GM12892 (cell line): ENCODE measurements at regions not wholly inside any gene's neighbourhood (a gene's known extent, or its start where the extent isn't known, plus 50 kb on each side); places are given as distances from the start of the nearest gene placed in this dataset.

Experiments
- POLR2A ChIP-seq: IDR thresholded peaks from 2 replicates; pipeline ENCODE4 v1.6.1; 2011; ENCODE audit warnings: low read depth, low read length, control low read depth
- POLR2AphosphoS5 ChIP-seq: IDR thresholded peaks from 2 replicates; pipeline ENCODE4 v1.6.1; 2011; ENCODE audit warnings: low read depth, low read length, control low read depth
- TAF1 ChIP-seq: IDR thresholded peaks from 2 replicates; pipeline ENCODE4 v1.6.1; 2011; ENCODE audit warnings: low read depth, mild to moderate bottlenecking, control low read depth, low read length, borderline replicate concordance

DNA sequence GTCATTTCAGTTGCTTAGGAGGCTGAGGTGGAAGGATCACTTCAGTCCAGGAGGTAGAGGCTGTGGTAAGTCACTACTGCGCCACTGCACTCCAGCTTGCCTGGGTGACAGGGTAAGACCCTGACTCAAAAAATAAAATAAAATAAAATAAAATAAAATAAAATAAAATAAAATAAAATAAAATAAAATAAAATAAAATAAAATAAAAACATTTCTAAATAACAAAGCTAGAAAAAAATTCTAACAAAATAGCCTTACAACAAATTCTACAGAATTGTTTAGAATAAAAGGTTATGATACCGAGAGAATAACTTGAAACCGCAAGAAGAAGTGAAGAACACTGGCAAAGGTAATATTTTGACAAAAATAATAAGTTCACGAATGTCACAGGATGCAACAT lies 794.3 kb downstream of the NR2F2 start:
- TF ChIP-seq POLR2A (no peak), POLR2AphosphoS5 (no peak), TAF1 (no peak)
